ENCODE measurements at regions not wholly inside any gene's neighbourhood (a gene's known extent, or its start where the extent isn't known, plus 50 kb on each side); places are given as distances from the start of the nearest gene placed in this dataset.

- no peak for TF ChIP-seq CTCF (IDR thresholded peaks at IDR 0.05)
- TF ChIP-seq POLR2AphosphoS5 (IDR thresholded peaks at IDR 0.05): no peak
- no peak for TF ChIP-seq POLR2A (IDR thresholded peaks at IDR 0.05; ENCODE audit: low read depth)
- no peak for TF ChIP-seq EP300 (IDR thresholded peaks at IDR 0.05)
Measured at GRCh38 chr16:74216319-74216718, 80.3 kb upstream of the PSMD7 start.
